ENCODE measurements at regions not wholly inside any gene's neighbourhood (a gene's known extent, or its start where the extent isn't known, plus 50 kb on each side); places are given as distances from the start of the nearest gene placed in this dataset.

GRCh38 chr18:79590191-79591031 is 89.2 kb upstream of the CTDP1 start:
- TF ChIP-seq POLR2AphosphoS5 (IDR thresholded peaks at IDR 0.05; ENCODE audit: low read depth, low read length): no peak
- TF ChIP-seq POLR2A (IDR thresholded peaks at IDR 0.05; ENCODE audit: low read depth, low read length): no peak

Measured in GM12892 (cell line).